ENCODE measurements at regions not wholly inside any gene's neighbourhood (a gene's known extent, or its start where the extent isn't known, plus 50 kb on each side); places are given as distances from the start of the nearest gene placed in this dataset.
A peak's percentile ranks its signal among the peaks of the same experiment; 100 is the strongest.

DNA sequence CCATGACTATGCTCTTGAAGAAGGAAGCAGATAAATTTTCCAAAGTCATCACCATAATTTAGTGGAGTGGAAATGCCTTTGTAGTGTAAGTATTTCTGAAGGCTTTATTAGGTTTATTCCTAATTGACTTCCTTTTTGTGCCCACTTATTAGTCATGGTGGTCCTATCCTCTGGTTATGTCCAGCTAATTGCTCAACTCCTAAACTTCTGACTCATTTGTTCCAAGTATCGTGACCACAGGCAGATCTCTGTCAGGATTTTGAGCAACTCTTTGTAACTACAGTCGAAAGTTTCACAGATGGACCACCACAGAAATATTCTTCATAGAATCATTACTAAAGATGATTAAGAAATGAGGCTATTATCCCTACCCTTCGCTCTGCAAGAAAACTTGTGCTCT lies 315.6 kb upstream of the PTCHD4 start:
- H3K4me3 Mint-ChIP-seq = peak overlapping the region; percentile 44
- peaks cover 9% of the 10 kb centered on the region for H3K36me3 Mint-ChIP-seq (ENCODE audit: low read depth)
- peak overlapping the region; percentile 77 for H3K27ac Mint-ChIP-seq
- H3K9me3 Mint-ChIP-seq = no peaks in the 10 kb centered on the region
- peaks cover 76% of the 10 kb centered on the region for H3K4me1 Mint-ChIP-seq (ENCODE audit: low read depth)
- peak; percentile 93 for DNase-seq
- TF ChIP-seq CTCF (IDR thresholded peaks at IDR 0.05) = no peak
- H3K27me3 Mint-ChIP-seq (ENCODE audit: insufficient read depth) = no peaks in the 10 kb centered on the region

DNA sequence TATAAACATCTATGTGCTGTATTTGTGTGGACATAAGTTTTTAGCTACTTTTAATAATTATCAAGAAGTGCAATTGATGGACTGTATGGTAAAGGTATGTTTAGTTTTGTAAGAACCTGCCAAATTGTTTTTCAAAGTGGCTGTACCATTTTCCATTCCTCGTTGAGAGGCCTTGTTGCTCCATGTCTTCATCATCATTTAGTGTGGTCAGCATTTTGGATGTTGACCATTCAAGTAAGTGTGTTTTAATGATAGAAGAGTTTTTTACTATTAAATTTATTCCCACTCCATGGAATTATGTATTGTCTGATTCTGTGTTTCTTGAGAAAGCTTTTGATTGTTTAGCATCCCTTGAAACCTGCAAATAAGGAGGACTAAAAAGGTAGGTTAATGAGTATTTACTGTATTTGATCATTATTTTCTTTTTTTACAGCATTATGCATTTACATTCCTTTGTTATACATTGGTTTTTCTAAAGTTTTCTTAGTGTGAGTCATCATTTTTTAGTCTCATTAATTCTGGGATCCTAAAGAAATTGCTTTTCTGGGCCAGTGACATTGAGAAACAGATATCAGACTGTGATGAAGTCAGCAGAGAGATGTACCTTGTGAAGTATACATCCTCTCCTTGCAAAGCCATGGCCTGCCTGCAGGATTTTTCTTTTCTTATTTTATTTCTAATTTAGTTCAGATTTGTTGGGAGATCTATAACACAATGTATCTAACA lies 312.8 kb upstream of the PTCHD4 start:
- Mint-ChIP-seq H3K27me3 (ENCODE audit: insufficient read depth) (no peaks in the 10 kb centered on the region), H3K27ac (0 out of 2 replicates have a peak overlapping the region, but pooled peaks have one; percentile 33), H3K4me3 (no peak overlapping the region), H3K36me3 (ENCODE audit: low read depth) (peaks cover 9% of the 10 kb centered on the region), H3K4me1 (ENCODE audit: low read depth) (peaks cover 51% of the 10 kb centered on the region), H3K9me3 (no peaks in the 10 kb centered on the region)
- peak; percentile 33 for DNase-seq
- TF ChIP-seq CTCF (IDR thresholded peaks at IDR 0.05) = no peak

DNA sequence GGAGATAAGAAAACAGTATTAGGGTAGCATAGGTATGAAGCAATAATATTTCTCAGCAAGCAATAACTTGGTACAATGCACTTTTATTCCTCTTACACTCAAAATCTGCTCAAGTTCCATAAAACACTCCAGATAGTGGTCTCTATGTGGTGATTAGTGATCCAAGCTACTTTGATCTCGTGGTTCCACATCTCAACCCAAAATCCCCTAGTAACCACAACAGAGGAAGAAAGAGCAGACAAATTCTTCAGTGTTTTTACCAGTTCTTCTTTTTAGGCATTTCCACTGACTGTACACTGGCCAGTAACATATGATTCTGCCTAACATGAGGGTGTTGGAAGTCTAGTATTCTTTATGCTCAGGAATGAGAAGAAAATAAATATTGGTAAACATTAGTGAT lies 309.0 kb upstream of the PTCHD4 start:
- no peak for TF ChIP-seq CTCF (IDR thresholded peaks at IDR 0.05)
- DNase-seq = no peak
- peaks cover 9% of the 10 kb centered on the region for H3K36me3 Mint-ChIP-seq (ENCODE audit: low read depth)
- H3K4me1 Mint-ChIP-seq (ENCODE audit: low read depth) = peaks cover 16% of the 10 kb centered on the region
- no peaks in the 10 kb centered on the region for H3K27me3 Mint-ChIP-seq (ENCODE audit: insufficient read depth)
- no peak overlapping the region for H3K27ac Mint-ChIP-seq
- no peak overlapping the region for H3K4me3 Mint-ChIP-seq
- H3K9me3 Mint-ChIP-seq = no peaks in the 10 kb centered on the region

DNA sequence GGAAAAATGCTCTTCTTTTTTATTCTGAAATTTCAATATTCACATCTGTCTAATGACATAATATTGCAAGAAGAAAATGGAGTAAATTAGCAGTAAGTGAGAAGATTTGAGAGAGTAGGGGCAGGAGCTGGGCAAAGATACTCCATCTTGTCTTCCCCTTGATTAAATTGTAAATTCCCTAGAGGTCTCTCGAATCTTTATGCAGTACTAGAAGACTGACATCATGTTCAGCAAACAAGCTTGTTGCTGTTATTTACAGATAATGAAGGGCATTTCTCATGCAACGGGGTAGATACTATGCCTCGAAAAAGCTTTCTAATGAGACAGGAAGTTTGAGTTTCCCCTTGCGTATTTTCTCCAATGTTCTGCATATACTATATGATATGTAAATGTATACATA lies 306.9 kb upstream of the PTCHD4 start:
- Mint-ChIP-seq H3K4me1 (ENCODE audit: low read depth) (no peaks in the 10 kb centered on the region), H3K36me3 (ENCODE audit: low read depth) (no peaks in the 10 kb centered on the region; the same call in 1 of the 2 replicates), H3K27ac (no peak overlapping the region), H3K4me3 (no peak overlapping the region), H3K27me3 (ENCODE audit: insufficient read depth) (no peaks in the 10 kb centered on the region), H3K9me3 (no peaks in the 10 kb centered on the region)
- no peak for DNase-seq
- TF ChIP-seq CTCF (IDR thresholded peaks at IDR 0.05) = no peak

DNA sequence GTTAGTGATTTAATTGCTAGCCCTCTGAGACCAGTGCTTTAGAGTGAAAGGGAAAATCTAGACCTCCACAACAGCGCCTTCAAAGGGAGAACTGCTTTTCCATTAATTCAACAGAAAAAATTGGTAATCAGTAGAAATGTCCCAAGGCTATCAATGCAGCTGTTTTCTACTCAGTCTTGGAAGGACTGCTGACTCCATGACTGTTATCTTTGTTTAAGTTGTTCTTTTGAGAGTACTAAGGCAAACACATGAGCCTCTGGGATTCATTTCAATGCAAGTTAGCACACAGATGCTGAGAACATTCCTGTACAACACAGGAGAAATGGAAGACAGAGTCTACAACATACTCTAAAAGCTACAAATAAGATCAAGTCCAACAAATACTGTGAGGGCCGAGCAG lies 301.7 kb upstream of the PTCHD4 start:
- DNase-seq = no peak
- H3K36me3 Mint-ChIP-seq (ENCODE audit: low read depth) = no peaks in the 10 kb centered on the region
- H3K4me3 Mint-ChIP-seq = no peak overlapping the region
- H3K27ac Mint-ChIP-seq = no peak overlapping the region
- no peaks in the 10 kb centered on the region for H3K4me1 Mint-ChIP-seq (ENCODE audit: low read depth)
- no peak for TF ChIP-seq CTCF (IDR thresholded peaks at IDR 0.05)
- peaks cover 3% of the 10 kb centered on the region; the same call in 1 of the 2 replicates for H3K27me3 Mint-ChIP-seq (ENCODE audit: insufficient read depth)
- no peaks in the 10 kb centered on the region for H3K9me3 Mint-ChIP-seq
